ENCODE measurements at regions not wholly inside any gene's neighbourhood (a gene's known extent, or its start where the extent isn't known, plus 50 kb on each side); places are given as distances from the start of the nearest gene placed in this dataset.

- DNase-seq (ENCODE audit: low read depth in 2 of 2): no peak
Observed at GRCh38 chr4:185892165-185892564, 80.2 kb upstream of the SORBS2 start.

GRCh38 chr4:185893500-185893899 is 81.5 kb upstream of the SORBS2 start:
- H2AFZ ChIP-seq (ENCODE audit: low read length): no peak overlapping the region
- TF ChIP-seq CTCF (conservative IDR thresholded peaks at IDR 0.05 in 1 of 2, IDR thresholded peaks at IDR 0.05 in 1 of 2; ENCODE audit: low read depth in 1 of 2, low read length in 2 of 2) (no peak), EZH2 (IDR thresholded peaks at IDR 0.05; ENCODE audit: low read length, missing control alignments) (no peak)
- no peaks in the 10 kb centered on the region for H3K4me1 ChIP-seq (ENCODE audit: control insufficient read depth, extremely low read depth, insufficient read depth, low read length)
- no peak overlapping the region for H3K9ac ChIP-seq (ENCODE audit: insufficient read depth, low read length)
- H3K79me2 ChIP-seq (ENCODE audit: control insufficient read depth, insufficient read depth, low read length): no peaks in the 10 kb centered on the region
- H3K27ac ChIP-seq (ENCODE audit: insufficient read depth, low read length): no peak overlapping the region
- no peaks in the 10 kb centered on the region for H4K20me1 ChIP-seq (ENCODE audit: control insufficient read depth, extremely low read depth, insufficient read depth, low read length)
- no peaks in the 10 kb centered on the region for H3K9me3 ChIP-seq (ENCODE audit: control insufficient read depth, insufficient read depth, low read depth, low read length)
- H3K36me3 ChIP-seq (ENCODE audit: control insufficient read depth, insufficient read depth, low read length): no peaks in the 10 kb centered on the region
- H3K27me3 ChIP-seq (ENCODE audit: control insufficient read depth, insufficient read depth, low read length): no peaks in the 10 kb centered on the region
- H3K4me2 ChIP-seq (ENCODE audit: extremely low read depth, insufficient read depth, low read length): no peak overlapping the region
- H3K4me3 ChIP-seq (replicated peaks in 1 of 4; ENCODE audit: control extremely low read depth in 1 of 4, insufficient read depth in 1 of 4, low read depth in 3 of 4, low read length in 4 of 4): no peak overlapping the region
- no peak for DNase-seq (ENCODE audit: low read depth in 2 of 2)

More at GRCh38 chr4:185892165-185892564, 80.2 kb upstream of the SORBS2 start:
- H4K20me1 ChIP-seq (ENCODE audit: control insufficient read depth, extremely low read depth, insufficient read depth, low read length): no peaks in the 10 kb centered on the region
- H3K9ac ChIP-seq (ENCODE audit: insufficient read depth, low read length): no peak overlapping the region
- no peak overlapping the region for H3K4me2 ChIP-seq (ENCODE audit: extremely low read depth, insufficient read depth, low read length)
- H3K27ac ChIP-seq (ENCODE audit: insufficient read depth, low read length): no peak overlapping the region
- no peaks in the 10 kb centered on the region for H3K36me3 ChIP-seq (ENCODE audit: control insufficient read depth, insufficient read depth, low read length)
- no peaks in the 10 kb centered on the region for H3K27me3 ChIP-seq (ENCODE audit: control insufficient read depth, insufficient read depth, low read length)
- H3K79me2 ChIP-seq (ENCODE audit: control insufficient read depth, insufficient read depth, low read length): no peaks in the 10 kb centered on the region
- no peak overlapping the region for H2AFZ ChIP-seq (ENCODE audit: low read length)
- no peak overlapping the region for H3K4me3 ChIP-seq (replicated peaks in 1 of 4; ENCODE audit: control extremely low read depth in 1 of 4, insufficient read depth in 1 of 4, low read depth in 3 of 4, low read length in 4 of 4)
- no peaks in the 10 kb centered on the region for H3K9me3 ChIP-seq (ENCODE audit: control insufficient read depth, insufficient read depth, low read depth, low read length)
- TF ChIP-seq EZH2 (IDR thresholded peaks at IDR 0.05; ENCODE audit: low read length, missing control alignments) (no peak), CTCF (conservative IDR thresholded peaks at IDR 0.05 in 1 of 2, IDR thresholded peaks at IDR 0.05 in 1 of 2; ENCODE audit: low read depth in 1 of 2, low read length in 2 of 2) (no peak)
- H3K4me1 ChIP-seq (ENCODE audit: control insufficient read depth, extremely low read depth, insufficient read depth, low read length): no peaks in the 10 kb centered on the region

GRCh38 chr4:185894481-185894880 is 82.5 kb upstream of the SORBS2 start:
- Histone ChIP-seq H3K79me2 (ENCODE audit: control insufficient read depth, insufficient read depth, low read length) (no peaks in the 10 kb centered on the region), H3K9ac (ENCODE audit: insufficient read depth, low read length) (no peak overlapping the region), H2AFZ (ENCODE audit: low read length) (no peak overlapping the region), H3K4me3 (replicated peaks in 1 of 4; ENCODE audit: control extremely low read depth in 1 of 4, insufficient read depth in 1 of 4, low read depth in 3 of 4, low read length in 4 of 4) (no peak overlapping the region), H3K27ac (ENCODE audit: insufficient read depth, low read length) (no peak overlapping the region), H3K9me3 (ENCODE audit: control insufficient read depth, insufficient read depth, low read depth, low read length) (no peaks in the 10 kb centered on the region), H3K27me3 (ENCODE audit: control insufficient read depth, insufficient read depth, low read length) (no peaks in the 10 kb centered on the region), H3K4me1 (ENCODE audit: control insufficient read depth, extremely low read depth, insufficient read depth, low read length) (no peaks in the 10 kb centered on the region), H3K36me3 (ENCODE audit: control insufficient read depth, insufficient read depth, low read length) (no peaks in the 10 kb centered on the region), H4K20me1 (ENCODE audit: control insufficient read depth, extremely low read depth, insufficient read depth, low read length) (no peaks in the 10 kb centered on the region), H3K4me2 (ENCODE audit: extremely low read depth, insufficient read depth, low read length) (no peak overlapping the region)
- DNase-seq (ENCODE audit: low read depth in 2 of 2): no peak
- TF ChIP-seq CTCF (conservative IDR thresholded peaks at IDR 0.05 in 1 of 2, IDR thresholded peaks at IDR 0.05 in 1 of 2; ENCODE audit: low read depth in 1 of 2, low read length in 2 of 2) (no peak), EZH2 (IDR thresholded peaks at IDR 0.05; ENCODE audit: low read length, missing control alignments) (no peak)

All from fibroblast of lung (primary cell).